ENCODE measurements at regions not wholly inside any gene's neighbourhood (a gene's known extent, or its start where the extent isn't known, plus 50 kb on each side); places are given as distances from the start of the nearest gene placed in this dataset.

DNA sequence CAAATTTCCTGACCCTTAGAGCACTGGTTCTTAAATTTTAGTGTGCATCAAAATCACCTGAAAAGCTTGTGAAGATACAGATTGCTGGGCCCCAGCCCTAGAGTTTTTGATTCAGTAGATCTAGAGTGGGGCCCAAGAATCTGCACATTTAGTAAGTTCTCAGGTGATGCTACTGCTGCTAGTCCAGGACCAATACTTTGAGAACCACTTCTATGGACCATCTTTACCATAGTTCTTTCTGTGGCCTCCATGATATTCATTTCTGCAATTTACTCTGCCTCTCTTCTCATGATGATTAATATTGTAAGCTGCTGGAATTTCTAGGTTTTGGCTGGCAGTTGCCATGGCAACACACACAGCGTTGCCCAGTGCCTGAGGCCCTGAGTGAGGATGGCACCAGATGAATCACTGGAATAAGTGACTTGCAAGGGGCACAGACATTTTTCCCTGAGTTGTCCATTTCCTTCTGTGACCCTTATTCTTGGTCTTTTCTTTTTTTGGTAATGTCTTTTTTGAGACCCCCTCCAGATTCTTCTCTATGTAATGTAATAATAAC is 83.6 kb downstream of the PPP1R2C start:
- no peak overlapping the region for H3K27ac Mint-ChIP-seq
- H3K4me3 Mint-ChIP-seq = no peak overlapping the region
- DNase-seq = no peak
- H3K36me3 Mint-ChIP-seq (ENCODE audit: low read depth) = no peaks in the 10 kb centered on the region
- H3K27me3 Mint-ChIP-seq (ENCODE audit: low read depth, poor library complexity) = peaks cover 3% of the 10 kb centered on the region
- no peaks in the 10 kb centered on the region for H3K9me3 Mint-ChIP-seq
- peaks cover 33% of the 10 kb centered on the region for H3K4me1 Mint-ChIP-seq
- TF ChIP-seq, protein P1, sequence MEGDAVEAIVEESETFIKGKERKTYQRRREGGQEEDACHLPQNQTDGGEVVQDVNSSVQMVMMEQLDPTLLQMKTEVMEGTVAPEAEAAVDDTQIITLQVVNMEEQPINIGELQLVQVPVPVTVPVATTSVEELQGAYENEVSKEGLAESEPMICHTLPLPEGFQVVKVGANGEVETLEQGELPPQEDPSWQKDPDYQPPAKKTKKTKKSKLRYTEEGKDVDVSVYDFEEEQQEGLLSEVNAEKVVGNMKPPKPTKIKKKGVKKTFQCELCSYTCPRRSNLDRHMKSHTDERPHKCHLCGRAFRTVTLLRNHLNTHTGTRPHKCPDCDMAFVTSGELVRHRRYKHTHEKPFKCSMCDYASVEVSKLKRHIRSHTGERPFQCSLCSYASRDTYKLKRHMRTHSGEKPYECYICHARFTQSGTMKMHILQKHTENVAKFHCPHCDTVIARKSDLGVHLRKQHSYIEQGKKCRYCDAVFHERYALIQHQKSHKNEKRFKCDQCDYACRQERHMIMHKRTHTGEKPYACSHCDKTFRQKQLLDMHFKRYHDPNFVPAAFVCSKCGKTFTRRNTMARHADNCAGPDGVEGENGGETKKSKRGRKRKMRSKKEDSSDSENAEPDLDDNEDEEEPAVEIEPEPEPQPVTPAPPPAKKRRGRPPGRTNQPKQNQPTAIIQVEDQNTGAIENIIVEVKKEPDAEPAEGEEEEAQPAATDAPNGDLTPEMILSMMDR (IDR thresholded peaks at IDR 0.05) = no peak

DNA sequence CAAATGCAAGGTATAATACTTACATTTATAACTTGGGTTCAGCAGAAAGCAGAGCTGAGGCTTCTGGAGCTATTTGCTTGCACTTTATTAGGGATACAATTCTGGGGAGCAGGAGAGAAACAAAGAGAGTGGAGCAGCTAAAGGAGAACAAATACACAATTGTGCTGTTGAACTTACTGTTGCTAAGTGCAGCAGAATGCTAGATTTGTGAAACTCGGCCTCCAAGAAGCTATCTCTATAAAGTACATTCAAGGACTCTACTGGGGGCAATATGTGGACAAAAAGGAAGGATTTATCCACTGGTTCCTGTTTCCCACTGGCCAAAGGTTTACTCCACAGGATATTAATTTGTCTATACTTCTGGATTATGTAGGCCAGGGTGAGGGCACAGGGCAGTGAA is 86.8 kb downstream of the PPP1R2C start:
- no peaks in the 10 kb centered on the region for H3K9me3 Mint-ChIP-seq
- H3K36me3 Mint-ChIP-seq (ENCODE audit: low read depth) = no peaks in the 10 kb centered on the region
- peaks cover 12% of the 10 kb centered on the region for H3K4me1 Mint-ChIP-seq
- DNase-seq = no peak
- no peak overlapping the region for H3K4me3 Mint-ChIP-seq
- H3K27me3 Mint-ChIP-seq (ENCODE audit: low read depth, poor library complexity) = peaks cover 3% of the 10 kb centered on the region
- TF ChIP-seq, protein P1 (IDR thresholded peaks at IDR 0.05) = no peak
- H3K27ac Mint-ChIP-seq = no peak overlapping the region

DNA sequence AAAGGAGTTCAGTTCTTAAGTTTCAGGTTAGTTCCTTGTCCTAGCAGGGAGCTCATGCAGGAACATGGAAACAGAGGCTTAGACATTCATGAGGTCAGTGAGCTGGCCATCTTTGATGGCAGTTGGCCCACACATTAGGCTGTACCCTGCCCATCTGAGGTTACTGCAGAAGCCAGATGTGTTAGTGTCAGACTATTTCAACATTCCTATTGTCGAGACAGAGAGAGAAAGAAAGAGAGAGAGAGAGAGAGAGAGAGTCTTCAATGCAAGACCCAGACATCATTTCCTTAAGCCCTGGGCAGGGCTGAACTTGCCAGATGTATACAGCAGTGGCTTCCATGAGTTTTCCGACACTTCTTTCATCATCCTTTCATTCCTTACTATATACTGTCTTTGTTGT is 91.3 kb downstream of the PPP1R2C start:
- TF ChIP-seq, protein P1 (IDR thresholded peaks at IDR 0.05) = no peak
- H3K36me3 Mint-ChIP-seq (ENCODE audit: low read depth) = no peaks in the 10 kb centered on the region
- peaks cover 3% of the 10 kb centered on the region for H3K27me3 Mint-ChIP-seq (ENCODE audit: low read depth, poor library complexity)
- H3K4me3 Mint-ChIP-seq = no peak overlapping the region
- no peak overlapping the region for H3K27ac Mint-ChIP-seq
- H3K9me3 Mint-ChIP-seq = no peaks in the 10 kb centered on the region
- DNase-seq = no peak
- H3K4me1 Mint-ChIP-seq = peaks cover 5% of the 10 kb centered on the region

DNA sequence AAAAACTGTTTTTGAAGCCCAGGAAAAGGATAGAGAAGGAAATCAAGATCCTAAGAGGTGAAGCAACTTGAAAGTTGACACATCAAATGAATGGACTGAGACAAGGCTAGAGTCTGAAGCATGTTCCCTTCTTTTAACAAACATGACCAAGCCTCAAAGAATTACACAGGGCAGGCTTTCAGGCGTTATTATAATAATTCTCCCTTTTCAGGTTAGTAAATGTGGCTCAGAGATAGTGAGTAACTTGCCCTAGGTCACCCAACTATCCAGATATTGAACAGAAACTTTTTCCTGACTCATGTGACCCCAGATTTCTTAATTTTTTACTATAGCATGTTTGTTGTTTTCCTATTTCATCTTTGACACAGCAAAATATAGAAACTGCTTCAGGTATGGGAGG is 91.7 kb downstream of the PPP1R2C start:
- TF ChIP-seq, protein P1 (IDR thresholded peaks at IDR 0.05) = no peak
- Mint-ChIP-seq H3K4me3 (no peak overlapping the region), H3K36me3 (ENCODE audit: low read depth) (no peaks in the 10 kb centered on the region), H3K9me3 (no peaks in the 10 kb centered on the region), H3K27me3 (ENCODE audit: low read depth, poor library complexity) (peaks cover under 1% of the 10 kb centered on the region), H3K4me1 (peaks cover 5% of the 10 kb centered on the region), H3K27ac (no peak overlapping the region)
- DNase-seq = no peak

DNA sequence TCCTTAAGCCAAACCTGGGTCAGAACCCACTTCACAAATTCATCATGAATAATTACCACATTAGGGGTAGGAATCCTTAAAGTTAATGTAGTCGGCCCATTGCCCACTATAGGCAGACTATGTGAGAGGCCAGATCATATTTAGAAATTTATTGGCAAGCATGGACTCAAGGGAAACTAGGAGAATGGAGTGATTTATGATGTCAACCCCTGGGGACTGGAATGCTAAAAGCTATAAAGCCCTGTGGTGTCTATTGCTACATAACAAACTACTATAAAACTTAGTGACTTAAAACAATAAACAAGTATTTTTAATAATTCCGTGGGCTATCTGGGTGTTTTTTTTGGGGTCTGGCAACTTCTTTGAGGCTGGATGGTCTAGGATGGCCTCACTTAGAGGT is 93.9 kb downstream of the PPP1R2C start:
- no peaks in the 10 kb centered on the region for H3K9me3 Mint-ChIP-seq
- H3K27ac Mint-ChIP-seq = no peak overlapping the region
- no peaks in the 10 kb centered on the region for H3K27me3 Mint-ChIP-seq (ENCODE audit: low read depth, poor library complexity)
- no peaks in the 10 kb centered on the region for H3K36me3 Mint-ChIP-seq (ENCODE audit: low read depth)
- no peak for DNase-seq
- TF ChIP-seq, protein P1 (IDR thresholded peaks at IDR 0.05) = no peak
- peaks cover 12% of the 10 kb centered on the region for H3K4me1 Mint-ChIP-seq
- no peak overlapping the region for H3K4me3 Mint-ChIP-seq

DNA sequence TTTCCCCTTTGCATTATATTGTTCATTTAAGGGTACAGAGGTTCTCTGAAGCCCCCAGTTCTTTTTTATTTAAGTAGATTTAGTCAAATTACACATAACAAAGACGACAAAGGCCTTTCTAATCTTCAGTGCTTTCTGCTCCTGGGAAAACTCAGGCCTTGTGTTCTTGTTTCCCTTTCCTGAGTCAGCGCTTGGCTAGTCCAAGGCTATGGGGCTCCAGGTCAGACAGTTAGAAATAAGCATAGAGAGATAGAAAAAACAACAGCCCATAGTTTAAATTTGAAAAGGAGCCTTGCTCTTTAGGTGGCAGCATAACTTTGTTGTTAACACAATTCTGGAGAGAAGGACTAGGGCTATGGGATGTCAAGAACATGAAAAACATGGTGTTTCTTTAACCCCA is 97.3 kb downstream of the PPP1R2C start:
- TF ChIP-seq, protein P1 (IDR thresholded peaks at IDR 0.05) = no peak
- Mint-ChIP-seq H3K36me3 (ENCODE audit: low read depth) (no peaks in the 10 kb centered on the region), H3K4me3 (no peak overlapping the region), H3K27ac (no peak overlapping the region), H3K4me1 (peaks cover 12% of the 10 kb centered on the region), H3K9me3 (no peaks in the 10 kb centered on the region), H3K27me3 (ENCODE audit: low read depth, poor library complexity) (peaks cover 5% of the 10 kb centered on the region)
- DNase-seq = no peak

Measured in nephron progenitor cell (in vitro differentiated cells).